Ammon's horn (tissue), 1 donor: ENCODE measurements at regions not wholly inside any gene's neighbourhood (a gene's known extent, or its start where the extent isn't known, plus 50 kb on each side); places are given as distances from the start of the nearest gene placed in this dataset.
"Not testable (repeated sequence)": the region's sequence is repeated elsewhere in the genome, so short reads cannot be mapped to it uniquely, and the experiment has no call there.

Experiments used
- DNase-seq: peaks from one replicate; pipeline ENCODE4 v3.0.0-alpha.2; 2016; ENCODE audit warnings: low spot score

GRCh38 chr12:47348206-47348605 is 268.4 kb upstream of the AMIGO2 start:
- no peak for DNase-seq

GRCh38 chr12:47346251-47347019 is 266.7 kb upstream of the AMIGO2 start:
- DNase-seq = no peak

- no peak for DNase-seq
Measured at GRCh38 chr12:47343684-47344567, 264.2 kb upstream of the AMIGO2 start.

DNA sequence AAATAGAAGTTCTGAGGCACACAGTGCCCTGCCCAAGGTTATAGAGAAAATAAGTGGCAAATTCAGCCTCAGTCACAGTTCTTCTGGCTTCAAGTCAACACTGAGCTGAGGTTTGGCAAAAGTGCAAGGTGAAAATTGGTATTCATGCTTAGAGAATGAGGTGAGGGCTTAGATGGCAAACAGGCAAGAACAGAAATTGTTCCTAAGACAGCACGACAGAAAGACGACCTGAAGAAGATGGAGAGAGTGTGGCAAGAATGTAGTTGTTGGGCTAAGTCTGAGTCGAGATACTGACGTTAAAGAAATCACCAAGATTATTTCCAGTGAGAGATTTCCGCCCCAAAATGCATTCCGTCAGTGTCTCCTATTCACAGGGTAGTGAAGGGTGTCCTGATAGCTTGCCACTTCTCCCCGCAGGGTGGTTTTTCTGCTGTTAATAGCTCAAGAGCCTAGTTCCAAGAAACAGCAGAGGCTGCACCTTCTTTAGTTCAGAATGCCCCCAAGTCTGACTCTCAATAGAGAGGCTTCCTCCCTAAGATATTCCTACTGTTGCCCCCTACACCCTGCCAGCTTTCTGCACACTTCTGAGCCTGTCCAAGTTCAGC is 260.8 kb upstream of the AMIGO2 start:
- no peak for DNase-seq

DNA sequence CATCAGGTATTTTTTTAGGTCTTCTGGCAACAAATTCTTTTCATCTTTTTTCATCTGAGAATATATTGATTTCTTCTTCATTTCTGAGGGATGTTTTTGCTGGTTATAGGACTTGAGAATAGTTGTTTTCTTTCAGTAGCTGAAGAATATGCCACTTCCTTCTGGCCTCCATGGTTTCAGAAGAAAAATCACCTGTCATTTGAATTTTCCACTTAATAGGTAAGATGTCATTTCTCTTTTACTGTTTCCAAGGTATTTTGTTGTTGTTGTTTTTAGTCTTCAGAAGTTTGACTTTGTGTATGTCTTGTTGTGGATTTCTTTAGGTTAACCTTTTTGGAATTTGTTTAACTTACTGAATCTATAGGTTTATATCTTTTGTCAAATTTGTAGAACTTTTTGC is 257.8 kb upstream of the AMIGO2 start:
- no peak for DNase-seq

- not testable (repeated sequence) for DNase-seq
Measured at GRCh38 chr12:47333271-47333858, 253.6 kb upstream of the AMIGO2 start.

GRCh38 chr12:47328831-47329545 is 249.2 kb upstream of the AMIGO2 start:
- DNase-seq = no peak

- DNase-seq = no peak
Measured at GRCh38 chr12:47326190-47326589, 246.4 kb upstream of the AMIGO2 start.

DNA sequence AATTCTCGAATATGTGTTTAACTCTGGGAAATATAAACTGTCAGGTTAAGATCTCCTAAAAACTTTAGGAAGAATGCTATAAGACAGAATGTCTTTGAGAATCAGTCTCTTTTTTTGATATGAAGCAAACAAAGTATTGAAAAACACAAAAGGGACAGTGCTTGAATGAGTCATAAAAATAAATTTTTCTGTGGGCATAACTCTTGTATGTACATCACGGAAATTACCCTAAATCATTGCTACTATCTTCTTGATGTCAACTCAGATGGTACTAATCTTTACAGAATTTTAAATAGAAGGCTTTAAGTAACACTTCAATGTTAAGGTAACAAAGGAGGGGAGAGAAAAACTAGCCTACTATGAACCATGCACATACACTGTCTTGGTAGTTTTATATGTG is 244.0 kb upstream of the AMIGO2 start:
- DNase-seq = no peak

DNA sequence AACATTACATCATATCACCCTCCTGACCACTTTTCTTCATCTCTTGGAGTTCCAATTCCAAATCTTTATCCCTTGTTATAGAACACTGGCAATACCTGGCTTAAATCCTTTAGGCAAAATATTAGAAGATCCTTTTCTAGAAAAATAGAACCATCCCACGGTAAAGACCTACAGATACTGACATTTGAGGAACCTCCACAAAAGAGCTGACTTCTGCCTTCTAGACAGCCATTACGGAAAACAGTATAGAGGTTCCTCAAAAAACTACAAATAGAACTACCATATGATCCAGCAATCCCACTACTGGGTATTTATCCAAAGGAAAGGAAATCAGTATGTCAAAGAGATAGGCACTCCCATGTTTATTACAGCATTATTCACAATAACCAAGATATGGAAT is 241.7 kb upstream of the AMIGO2 start:
- DNase-seq = no peak

DNA sequence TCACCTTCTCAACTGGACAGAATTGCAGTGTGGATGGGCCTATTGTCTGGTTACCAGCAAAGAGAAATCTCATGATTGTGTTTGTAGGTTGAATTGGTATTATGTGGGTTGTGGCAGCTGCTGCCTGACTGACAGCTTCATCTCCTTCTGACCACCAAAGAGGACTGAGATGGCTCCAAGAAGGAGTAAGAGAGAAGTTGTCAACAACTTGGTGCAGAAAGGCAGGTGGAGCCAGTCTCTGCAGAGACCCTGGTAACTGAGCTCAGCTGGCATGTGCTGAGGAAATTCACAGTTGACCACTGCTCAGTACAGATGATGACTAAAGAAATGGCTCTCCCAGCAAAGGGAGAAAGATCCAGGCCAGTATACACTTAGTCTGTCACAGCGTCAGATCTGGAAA is 240.0 kb upstream of the AMIGO2 start:
- no peak for DNase-seq

DNA sequence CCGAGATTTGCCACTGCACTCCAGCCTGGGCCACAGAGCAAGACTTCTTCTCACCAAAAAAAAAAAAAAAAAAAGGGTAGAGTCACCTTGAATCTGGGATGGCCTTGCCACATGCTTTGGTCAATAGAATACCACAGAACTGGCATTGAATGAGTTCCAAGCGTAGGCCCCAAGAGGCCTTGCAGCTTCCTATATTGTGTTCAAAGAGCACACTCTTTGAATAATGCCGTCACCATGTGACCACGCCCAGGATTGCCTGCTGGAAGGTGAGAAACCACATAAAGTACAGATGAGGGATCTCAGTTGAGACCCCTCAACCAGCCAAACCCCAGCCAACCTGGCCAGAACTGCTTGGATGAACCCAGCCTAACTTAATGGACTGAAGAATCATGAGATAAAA is 239.2 kb upstream of the AMIGO2 start:
- no peak for DNase-seq

GRCh38 chr12:47317175-47317915 is 237.6 kb upstream of the AMIGO2 start:
- DNase-seq = no peak

DNA sequence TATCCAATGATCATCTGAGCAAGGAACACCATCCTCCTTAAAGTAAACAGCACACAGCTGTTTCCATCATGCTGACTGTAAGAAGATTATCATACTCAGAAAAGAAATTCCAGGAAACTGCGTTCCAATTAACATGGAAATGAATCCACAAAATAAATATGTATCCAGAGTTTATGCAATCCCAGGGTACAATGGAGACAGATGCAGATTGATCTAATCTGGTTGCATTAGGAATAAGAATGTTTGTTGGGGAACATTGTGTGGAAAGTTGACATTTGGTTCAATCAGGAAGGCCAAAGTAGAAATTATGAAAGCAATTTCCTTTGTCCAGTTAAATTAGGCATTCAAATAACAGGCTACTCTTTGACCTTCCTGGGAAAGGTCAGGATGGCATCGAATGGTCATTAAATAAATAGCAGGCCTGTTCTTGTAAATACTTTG is 236.9 kb upstream of the AMIGO2 start:
- no peak for DNase-seq

DNA sequence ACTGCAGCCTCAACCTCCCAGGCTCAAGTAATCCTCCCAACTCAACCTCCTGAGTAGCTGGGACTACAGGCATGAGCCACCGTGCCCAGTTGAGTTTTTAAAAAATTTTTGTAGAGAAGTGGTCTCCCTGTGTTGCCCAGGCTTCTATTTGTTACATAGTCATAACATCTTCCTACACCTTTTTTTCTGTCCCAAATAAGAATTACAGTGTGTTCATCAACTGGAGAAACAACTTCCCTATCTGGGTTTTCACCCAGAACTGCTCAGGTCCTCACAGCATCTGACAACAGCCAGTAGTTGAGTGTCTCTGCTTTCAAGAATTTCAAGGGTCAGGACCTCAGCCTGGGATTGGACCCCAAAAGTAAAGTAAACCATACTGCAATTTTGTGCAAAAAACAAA is 235.2 kb upstream of the AMIGO2 start:
- no peak for DNase-seq

GRCh38 chr12:47312808-47313426 is 233.2 kb upstream of the AMIGO2 start:
- DNase-seq = no peak

- no peak for DNase-seq
Measured at GRCh38 chr12:47312147-47312546, 232.4 kb upstream of the AMIGO2 start.

DNA sequence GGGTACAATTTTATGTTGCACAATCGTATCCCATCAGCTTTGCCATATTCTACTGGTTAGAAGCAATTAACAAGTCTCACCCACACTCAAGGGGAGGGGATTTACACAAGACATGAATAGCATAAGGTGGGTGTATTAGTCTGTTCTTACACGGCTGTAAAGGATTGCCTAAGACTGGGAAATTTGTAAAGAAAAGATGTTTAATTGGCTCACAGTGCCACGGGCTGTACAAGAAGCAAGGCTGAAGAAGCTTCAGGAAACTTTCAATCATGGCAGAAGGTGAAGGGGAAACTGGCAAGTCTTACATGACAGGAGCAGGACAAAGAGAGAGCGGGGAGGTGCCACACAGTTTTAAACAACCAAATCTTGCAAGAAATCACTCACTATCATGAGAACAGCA is 231.8 kb upstream of the AMIGO2 start:
- no peak for DNase-seq

DNA sequence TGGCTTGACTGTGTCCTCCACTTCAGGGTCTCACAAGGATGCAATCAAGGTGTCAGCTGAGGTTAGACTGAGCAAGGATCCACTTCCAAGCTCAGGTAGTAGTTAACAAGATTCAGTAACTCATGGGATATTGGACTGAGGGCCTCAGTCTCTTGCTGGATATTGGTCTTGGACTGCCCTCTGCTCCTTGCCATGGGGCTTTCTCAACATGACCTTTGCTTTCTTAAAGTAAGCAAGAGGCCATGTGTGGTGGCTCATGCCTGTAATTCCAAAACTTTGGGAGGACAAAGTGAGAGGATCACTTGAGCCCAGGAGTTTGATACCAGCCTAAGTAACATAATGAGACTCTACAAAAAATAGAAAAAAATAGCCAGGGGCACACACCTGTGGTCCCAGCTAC is 231.3 kb upstream of the AMIGO2 start:
- no peak for DNase-seq

DNA sequence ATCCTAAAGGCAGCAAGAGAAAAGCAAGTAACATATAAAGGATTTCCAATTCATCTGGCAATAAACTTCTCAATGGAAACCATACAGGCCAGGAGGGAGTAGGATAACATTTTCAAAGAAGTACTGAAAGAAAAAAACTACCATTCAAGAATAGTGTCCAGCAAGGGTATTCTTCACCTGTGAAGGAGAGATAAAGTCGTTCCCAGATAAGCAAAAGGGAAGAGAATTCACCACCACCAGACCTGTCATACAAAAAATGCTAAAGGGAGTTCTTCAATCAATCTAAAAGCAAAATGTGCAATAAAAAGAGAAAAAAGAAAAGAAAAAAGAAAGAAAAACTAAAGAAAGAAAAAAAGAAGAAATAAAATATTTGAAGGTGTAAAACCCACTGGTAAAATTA is 228.9 kb upstream of the AMIGO2 start:
- DNase-seq = no peak
